WERI-Rb-1 (cell line): ENCODE measurements at regions not wholly inside any gene's neighbourhood (a gene's known extent, or its start where the extent isn't known, plus 50 kb on each side); places are given as distances from the start of the nearest gene placed in this dataset.

Experiments
- DNase-seq: peaks from one replicate; pipeline ENCODE4 v3.0.0-alpha.2; 2020
- H3K27ac ChIP-seq: fragments of 250-450 bp; sonication (Bioruptor Pico); 2 replicates; pipeline ENCODE4 v1.5.1; 2020; ENCODE audit warnings: mild to moderate bottlenecking, moderate library complexity
- H3K27me3 ChIP-seq: fragments of 250-450 bp; sonication (Bioruptor Pico); 2 replicates; pipeline ENCODE4 v1.5.1; 2021; ENCODE audit warnings: mild to moderate bottlenecking, low read depth, moderate library complexity; ENCODE audit not compliant: insufficient read depth, severe bottlenecking
- H3K36me3 ChIP-seq: fragments of 250-450 bp; sonication (Bioruptor Pico); 2 replicates; pipeline ENCODE4 v1.5.1; 2020; ENCODE audit warnings: mild to moderate bottlenecking, moderate library complexity
- H3K4me3 ChIP-seq: 2 replicates; pipeline ENCODE4 v1.5.1; 2011; ENCODE audit warnings: low read depth, mild to moderate bottlenecking, control low read depth, low read length
- H3K9me3 ChIP-seq: fragments of 250-450 bp; sonication (Bioruptor Pico); 2 replicates; pipeline ENCODE4 v1.5.1; 2021; ENCODE audit warnings: mild to moderate bottlenecking, moderate library complexity; ENCODE audit not compliant: severe bottlenecking
- TF ChIP-seq, protein P1 (sequence below): IDR thresholded peaks from 2 replicates; pipeline ENCODE4 v1.5.1; 2011; ENCODE audit warnings: low read depth, mild to moderate bottlenecking, control low read depth, inconsistent platforms, low read length

DNA sequence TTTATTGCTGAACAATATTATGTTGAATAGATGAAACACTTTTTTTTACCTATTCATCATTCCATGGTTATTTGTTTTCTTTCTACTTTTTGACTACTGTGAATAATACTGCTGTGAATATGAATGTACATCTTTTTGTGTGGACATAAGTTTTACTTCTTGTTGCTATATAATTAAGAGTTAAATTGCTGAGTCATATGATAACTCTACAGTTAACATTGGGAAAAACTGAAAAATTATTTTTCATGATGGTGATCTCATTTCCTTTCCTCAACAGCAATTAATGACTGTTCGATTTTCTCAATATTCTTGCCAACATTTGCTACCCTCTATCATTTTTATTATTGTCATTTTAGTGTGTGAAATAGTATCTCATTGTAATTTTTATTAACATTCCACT is 106.9 kb upstream of the TECRL start:
- no peaks in the 10 kb centered on the region for H3K36me3 ChIP-seq
- H3K27me3 ChIP-seq: no peaks in the 10 kb centered on the region
- H3K4me3 ChIP-seq: no peak overlapping the region
- TF ChIP-seq, protein P1, sequence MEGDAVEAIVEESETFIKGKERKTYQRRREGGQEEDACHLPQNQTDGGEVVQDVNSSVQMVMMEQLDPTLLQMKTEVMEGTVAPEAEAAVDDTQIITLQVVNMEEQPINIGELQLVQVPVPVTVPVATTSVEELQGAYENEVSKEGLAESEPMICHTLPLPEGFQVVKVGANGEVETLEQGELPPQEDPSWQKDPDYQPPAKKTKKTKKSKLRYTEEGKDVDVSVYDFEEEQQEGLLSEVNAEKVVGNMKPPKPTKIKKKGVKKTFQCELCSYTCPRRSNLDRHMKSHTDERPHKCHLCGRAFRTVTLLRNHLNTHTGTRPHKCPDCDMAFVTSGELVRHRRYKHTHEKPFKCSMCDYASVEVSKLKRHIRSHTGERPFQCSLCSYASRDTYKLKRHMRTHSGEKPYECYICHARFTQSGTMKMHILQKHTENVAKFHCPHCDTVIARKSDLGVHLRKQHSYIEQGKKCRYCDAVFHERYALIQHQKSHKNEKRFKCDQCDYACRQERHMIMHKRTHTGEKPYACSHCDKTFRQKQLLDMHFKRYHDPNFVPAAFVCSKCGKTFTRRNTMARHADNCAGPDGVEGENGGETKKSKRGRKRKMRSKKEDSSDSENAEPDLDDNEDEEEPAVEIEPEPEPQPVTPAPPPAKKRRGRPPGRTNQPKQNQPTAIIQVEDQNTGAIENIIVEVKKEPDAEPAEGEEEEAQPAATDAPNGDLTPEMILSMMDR: no peak
- H3K9me3 ChIP-seq: no peaks in the 10 kb centered on the region
- no peak overlapping the region for H3K27ac ChIP-seq
- no peak for DNase-seq

DNA sequence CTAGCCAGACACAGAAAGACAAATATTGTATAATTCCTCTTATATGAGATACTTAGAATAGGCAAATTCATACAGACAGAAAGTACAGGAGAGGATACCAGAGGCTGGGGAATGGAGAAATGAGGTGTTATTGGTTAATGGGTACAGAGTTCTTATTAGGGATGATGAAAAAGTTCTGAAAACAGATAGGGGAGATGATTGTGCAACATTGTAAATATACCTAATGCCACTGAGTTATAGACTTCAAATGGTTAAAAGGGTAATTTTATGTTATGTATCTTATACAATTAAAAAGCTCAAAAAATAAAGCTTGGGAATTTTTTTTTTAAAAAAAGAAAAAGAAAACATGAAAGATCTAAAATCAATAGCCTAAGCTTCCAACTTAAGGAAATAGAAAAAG is 98.8 kb upstream of the TECRL start:
- no peak for DNase-seq
- TF ChIP-seq, protein P1: no peak

GRCh38 chr4:64503945-64504675 is 94.9 kb upstream of the TECRL start:
- H3K36me3 ChIP-seq: no peaks in the 10 kb centered on the region
- DNase-seq: no peak
- H3K27me3 ChIP-seq: no peaks in the 10 kb centered on the region
- TF ChIP-seq, protein P1: no peak
- H3K27ac ChIP-seq: no peak overlapping the region
- no peak overlapping the region for H3K4me3 ChIP-seq
- no peaks in the 10 kb centered on the region for H3K9me3 ChIP-seq

More for the DNA sequence above, 98.8 kb upstream of the TECRL start:
- no peaks in the 10 kb centered on the region for H3K9me3 ChIP-seq
- H3K36me3 ChIP-seq: no peaks in the 10 kb centered on the region
- H3K4me3 ChIP-seq: no peak overlapping the region
- no peaks in the 10 kb centered on the region for H3K27me3 ChIP-seq
- H3K27ac ChIP-seq: no peak overlapping the region

DNA sequence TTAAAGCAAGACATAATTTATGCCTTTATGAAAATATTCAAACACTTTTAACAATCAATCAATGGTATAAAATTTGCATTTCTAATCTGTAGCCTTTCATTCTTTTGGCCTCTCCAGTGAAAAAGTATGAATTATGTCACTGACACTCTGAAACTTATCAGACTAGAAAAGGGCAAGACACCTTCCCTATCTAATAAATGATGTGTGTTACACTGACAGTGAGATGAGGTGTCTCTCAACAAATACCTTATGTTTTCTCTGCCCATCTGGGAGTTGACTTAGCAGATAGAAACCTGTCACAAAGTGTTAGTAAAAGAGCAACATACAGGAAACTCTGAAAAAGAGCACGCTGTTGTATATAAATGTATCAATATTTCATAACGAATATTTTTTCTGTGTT is 94.2 kb upstream of the TECRL start:
- no peak overlapping the region for H3K4me3 ChIP-seq
- no peaks in the 10 kb centered on the region for H3K27me3 ChIP-seq
- no peaks in the 10 kb centered on the region for H3K9me3 ChIP-seq
- H3K36me3 ChIP-seq: no peaks in the 10 kb centered on the region
- TF ChIP-seq, protein P1: no peak
- no peak for DNase-seq
- no peak overlapping the region for H3K27ac ChIP-seq

DNA sequence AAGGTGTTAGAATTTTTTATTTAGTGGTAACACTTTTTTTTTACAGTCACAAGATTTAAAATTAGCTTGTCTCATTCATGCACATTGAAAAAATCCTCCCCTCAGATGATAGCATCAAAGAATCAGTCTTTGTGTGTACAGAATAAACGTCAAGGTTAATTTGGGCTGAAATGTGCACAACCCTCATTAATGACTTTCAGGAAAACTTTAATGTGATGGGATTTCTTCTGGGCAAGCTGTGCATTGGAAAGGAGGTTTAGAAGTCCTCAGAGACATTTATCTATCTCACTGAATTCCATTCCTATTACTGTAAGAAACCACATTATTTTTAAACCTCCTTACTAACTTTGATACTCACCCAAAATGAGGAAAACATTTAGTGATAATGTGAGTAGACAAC is 88.2 kb upstream of the TECRL start:
- DNase-seq: no peak
- TF ChIP-seq, protein P1: no peak
- no peaks in the 10 kb centered on the region for H3K9me3 ChIP-seq
- no peaks in the 10 kb centered on the region for H3K36me3 ChIP-seq
- no peak overlapping the region for H3K4me3 ChIP-seq
- H3K27ac ChIP-seq: no peak overlapping the region
- no peaks in the 10 kb centered on the region for H3K27me3 ChIP-seq

GRCh38 chr4:64495946-64496345 is 86.7 kb upstream of the TECRL start:
- Histone ChIP-seq H3K4me3 (no peak overlapping the region), H3K9me3 (no peaks in the 10 kb centered on the region), H3K27ac (no peak overlapping the region), H3K36me3 (no peaks in the 10 kb centered on the region), H3K27me3 (no peaks in the 10 kb centered on the region)
- DNase-seq: no peak
- TF ChIP-seq, protein P1: no peak
